GM21381 (cell line): ENCODE measurements at regions not wholly inside any gene's neighbourhood (a gene's known extent, or its start where the extent isn't known, plus 50 kb on each side); places are given as distances from the start of the nearest gene placed in this dataset.

ENCODE experiments used
- ATAC-seq: cut with Tn5 transposase; IDR thresholded peaks from one replicate; pipeline ENCODE4 v1.9.1; 2021; ENCODE audit warnings: mild to moderate bottlenecking, moderate library complexity; ENCODE audit not compliant: unreplicated experiment

DNA sequence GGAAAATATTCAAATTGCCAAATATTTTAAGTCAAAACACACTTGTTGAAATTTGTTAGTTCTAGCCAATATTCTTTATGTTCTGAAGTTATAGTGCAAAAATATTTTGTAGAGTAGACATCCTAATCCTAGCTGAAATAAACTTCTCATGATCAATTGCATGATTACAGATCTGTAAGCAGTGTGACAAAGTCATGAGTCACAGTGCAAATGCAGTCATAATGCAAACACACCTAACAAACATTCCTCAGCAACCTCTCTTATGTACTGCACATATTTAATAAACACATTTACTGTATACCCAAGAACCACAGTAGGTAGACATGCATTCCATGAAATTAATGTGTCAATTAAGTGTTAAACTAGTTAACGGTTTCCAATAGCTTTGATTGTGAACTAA is 1857.4 kb downstream of the NCAM2 start:
- ATAC-seq: no peak

DNA sequence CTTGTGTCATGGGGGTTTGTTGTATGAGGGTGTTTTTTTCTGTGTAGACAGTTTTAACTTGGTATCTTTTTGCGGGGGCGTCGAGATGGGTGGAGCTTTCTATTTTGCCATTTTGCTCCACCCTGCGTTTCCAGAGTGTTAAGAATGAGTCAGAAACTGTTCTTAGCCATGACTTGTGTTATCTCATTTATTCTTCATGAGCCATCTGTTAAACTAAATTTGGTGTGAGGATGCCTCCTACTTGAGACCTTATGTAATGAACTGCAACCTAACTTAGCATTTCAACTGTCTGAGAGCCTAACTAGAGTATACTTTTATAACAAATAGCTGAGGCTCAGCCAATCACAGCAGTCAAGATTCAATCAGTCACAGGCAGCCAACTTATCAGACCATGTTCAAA is 1873.5 kb downstream of the NCAM2 start:
- no peak for ATAC-seq

DNA sequence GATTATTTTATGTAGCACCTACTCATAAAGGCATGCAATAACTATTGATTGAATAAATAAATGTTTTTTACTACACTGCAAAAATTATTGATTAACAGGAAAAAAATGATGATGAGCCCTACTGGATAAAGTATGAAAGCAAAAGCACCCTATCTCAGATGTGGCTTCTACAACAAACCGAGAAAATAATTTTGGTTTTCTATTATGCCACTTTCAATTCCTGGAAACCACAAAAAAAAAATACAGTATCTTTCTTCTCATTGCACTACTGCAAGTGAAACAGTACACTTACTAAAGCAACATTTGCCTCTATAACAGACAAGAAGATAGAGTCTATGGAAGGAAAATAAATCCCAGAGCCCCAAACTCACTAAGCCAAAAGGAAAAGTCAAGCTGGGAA is 1882.4 kb downstream of the NCAM2 start:
- no peak for ATAC-seq

DNA sequence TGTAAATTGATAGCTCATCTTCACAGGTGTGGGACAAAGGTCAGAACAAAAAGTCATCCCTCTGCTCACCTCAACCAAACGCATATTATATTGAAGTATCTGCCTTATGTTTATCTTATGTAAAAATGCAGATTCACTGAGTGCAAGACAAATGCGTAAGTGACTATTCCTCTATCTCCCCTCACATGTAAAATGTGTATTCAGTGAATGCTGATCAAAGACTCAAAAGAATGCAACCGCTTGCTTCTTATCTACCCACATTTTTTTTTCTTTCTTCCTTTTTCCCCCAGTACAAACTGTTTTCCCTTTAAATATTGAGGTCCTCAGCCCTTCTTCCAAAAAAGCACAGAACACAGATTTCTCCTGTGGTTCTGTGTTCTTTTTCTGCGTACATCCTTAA is 1882.9 kb downstream of the NCAM2 start:
- no peak for ATAC-seq

DNA sequence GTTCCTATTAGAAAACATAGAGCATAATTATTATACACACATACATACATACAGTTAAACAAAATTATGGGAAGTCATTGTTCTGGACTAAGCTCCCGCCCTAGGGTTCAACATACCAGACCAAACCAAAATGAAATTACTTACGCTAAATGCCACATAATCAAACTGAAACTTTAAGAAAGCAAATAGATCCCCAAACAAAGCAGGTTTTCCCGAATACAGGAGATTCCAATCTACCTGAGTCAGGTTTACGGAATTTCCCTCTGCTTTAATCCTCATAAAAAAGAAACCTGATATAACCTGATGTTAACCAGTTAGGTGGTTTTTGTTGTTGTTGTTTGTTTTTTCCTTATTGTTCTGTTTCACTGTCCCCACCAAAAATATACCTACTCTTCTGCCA is 1886.9 kb downstream of the NCAM2 start:
- ATAC-seq: no peak

DNA sequence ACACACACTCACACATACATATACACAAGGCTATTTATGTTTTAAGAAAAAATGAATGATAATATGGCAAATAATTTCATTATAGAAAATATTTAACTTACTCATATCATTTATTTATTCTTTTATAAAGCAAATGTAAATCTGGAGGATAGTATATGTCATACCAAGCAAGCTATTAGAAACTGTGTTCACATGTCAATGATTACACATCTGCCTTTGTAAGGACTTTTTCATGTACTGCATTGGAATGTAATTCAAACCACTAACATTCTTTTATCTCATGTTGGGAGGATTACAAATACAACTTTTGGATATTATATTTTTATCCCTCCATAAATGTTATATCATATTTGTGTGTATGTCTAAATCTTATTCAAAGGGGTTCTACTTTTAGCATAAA is 1887.4 kb downstream of the NCAM2 start:
- no peak for ATAC-seq

DNA sequence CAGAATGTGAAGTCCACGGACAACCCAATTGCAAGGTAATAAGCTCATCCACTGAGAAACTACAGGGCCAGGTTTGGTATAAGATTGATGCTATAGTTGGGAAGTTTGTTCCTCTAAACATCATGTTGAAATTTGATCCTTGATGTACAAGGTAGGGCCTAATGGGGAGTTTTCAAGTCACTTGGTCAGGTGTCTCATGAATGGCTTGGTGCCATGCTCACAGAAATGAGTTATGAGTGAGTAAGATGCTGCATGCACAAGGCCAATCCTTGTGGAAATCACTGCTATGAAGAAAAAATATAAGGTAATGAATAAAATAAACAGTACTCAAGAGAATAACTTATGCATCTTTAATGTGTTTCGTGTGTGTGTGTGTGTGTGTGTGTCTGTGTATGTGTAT is 1891.2 kb downstream of the NCAM2 start:
- no peak for ATAC-seq

DNA sequence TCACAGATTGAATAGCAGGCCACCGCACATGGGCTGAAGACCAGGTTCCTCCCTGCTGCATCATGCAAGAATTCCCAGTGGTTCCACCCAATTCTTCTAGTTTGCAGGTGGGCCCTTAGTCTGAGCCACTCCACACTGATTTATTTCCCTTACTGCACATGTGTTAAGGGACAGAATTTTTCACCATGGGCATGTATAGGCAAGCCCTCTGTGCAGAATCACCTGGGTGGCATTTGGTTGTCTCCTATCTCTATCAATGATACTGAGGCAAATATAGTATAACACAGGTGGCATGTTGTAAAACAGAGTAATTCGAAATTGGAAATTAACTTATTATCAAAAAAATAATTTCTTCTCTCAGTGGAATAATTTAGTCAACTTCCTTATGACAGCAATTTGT is 1892.4 kb downstream of the NCAM2 start:
- no peak for ATAC-seq

DNA sequence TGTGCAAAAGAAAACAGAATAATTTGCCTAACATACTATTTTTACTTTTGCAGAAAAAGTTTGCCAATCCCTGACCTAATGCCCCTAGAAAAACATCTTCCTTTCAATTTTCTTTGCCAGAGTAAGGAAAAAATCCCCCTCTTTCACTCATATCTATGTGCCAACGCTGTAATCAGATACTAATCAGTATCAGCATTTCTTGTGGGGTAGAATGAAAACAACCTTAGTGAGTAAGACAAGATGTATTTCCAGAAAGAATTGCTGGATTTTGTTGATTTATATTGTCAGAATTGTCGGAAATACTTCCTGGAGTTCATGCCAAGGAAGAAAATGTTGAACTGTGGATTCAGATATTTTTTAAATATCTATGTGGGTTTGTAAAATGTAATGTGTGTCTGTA is 1893.8 kb downstream of the NCAM2 start:
- ATAC-seq: no peak

DNA sequence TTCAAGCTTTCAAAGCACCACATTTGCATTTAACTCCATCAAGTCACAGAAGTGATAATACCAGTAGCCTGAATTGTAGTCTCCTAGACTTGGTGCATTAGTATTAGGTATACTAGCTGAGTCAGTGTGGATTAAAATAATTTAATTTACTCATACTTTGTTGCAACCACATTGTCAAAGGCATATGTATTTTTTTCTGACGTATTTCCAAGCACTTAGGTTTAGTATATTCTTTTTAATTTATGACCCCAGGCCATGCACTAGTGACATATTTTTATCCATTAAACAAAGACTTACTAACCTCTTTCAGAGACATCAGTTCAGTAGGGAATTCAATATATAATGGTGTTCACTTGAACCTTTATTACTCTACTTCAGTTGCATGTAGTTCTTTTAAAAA is 1894.5 kb downstream of the NCAM2 start:
- no peak for ATAC-seq

DNA sequence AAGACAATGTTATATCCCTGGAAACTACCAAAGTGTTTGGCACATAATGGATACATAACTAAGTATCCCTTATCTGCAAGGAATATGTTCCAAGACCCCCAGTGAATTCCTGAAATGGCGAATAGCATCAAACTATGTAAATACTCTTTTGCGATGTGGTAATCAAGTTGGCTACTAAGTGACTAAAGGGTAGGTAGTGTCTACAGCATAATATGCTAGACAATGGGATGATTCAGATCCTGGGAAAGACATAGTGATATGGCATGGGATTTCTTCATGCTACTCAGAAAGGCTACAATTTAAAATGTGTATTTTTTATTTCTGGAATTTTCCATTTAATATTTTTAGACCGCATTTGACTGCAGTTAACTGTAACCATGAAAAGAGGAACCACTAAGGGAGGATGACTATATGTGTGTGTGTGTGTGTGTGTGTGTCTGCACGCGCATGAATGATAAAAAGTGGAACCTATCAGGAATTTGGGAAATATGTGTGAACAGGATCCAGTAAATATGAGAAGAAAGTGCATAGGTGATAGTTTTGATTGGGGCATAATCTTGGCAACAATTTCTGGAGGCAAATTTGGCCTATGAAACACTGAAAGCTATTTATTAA is 1899.9 kb downstream of the NCAM2 start:
- no peak for ATAC-seq

DNA sequence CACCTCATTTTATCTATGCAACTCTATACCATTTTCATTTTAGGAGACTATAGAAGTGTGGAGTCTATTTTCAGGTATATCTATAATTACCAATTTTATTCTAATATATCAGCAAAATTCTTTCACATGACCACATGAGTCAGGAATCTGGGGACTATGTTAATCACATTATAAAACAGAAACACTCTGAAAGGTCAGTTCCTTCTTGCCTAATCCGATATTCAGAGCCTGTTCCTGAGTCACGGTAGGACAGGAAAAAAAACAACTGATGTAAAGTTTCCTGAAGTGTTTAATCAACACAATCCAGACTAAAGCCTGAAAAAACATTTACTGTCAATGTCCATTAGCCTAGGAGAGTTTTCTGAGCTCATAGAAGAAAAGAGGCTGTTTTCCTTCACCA is 1902.3 kb downstream of the NCAM2 start:
- no peak for ATAC-seq

DNA sequence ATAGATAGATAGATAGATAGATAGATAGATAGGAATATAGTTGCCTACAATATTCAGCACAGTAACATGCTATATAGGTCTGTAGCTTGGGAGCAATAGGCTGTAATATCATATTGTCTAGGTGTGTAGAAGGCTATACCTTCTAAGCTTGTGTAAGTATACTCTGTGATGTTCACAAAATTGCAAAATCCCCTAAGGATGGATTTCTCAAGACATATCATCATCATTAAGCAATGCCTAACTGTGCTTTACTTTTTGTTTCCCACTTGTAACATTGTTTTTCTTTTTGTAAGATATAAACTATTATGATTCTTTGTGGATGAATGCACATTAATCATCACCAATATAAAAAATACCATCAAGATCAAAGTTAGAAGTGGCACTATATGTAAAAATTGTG is 1905.6 kb downstream of the NCAM2 start:
- ATAC-seq: no peak

DNA sequence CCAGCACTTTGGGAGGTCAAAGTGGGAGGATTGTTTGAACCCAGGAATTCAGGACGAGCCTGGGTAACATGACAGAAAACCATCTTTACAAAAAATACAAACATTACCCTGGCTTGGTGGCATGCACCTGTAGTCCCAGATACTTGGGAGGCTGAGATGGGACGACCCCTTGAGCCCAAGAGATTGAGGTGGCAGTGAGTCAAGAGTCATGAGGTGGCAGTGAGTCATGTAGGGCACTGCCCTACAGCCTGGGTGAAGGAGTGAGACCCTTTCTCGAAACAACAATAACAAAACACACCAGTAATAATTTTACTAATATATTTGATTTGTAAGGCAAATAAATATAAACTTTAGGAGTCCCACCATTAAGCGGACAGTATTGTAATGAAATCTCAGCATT is 1906.2 kb downstream of the NCAM2 start:
- no peak for ATAC-seq

DNA sequence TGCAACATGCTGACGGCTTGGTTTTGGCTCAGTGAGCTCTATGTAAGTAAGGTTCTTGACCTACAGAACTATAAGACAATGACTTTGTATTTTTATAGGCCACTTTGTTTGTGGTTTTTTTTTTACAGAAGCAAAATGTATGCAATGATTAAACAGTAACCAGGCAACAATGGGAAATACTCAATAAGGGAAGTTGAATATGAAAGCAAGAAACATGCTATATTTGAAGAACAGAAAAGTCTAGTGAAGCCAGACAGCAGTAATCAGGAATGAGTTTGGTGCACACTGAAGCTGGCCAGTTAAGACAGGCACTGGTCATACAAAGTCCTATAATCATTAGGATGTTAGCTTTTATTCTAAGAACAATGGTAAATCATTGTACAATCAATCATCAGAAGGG is 1926.8 kb downstream of the NCAM2 start:
- no peak for ATAC-seq

DNA sequence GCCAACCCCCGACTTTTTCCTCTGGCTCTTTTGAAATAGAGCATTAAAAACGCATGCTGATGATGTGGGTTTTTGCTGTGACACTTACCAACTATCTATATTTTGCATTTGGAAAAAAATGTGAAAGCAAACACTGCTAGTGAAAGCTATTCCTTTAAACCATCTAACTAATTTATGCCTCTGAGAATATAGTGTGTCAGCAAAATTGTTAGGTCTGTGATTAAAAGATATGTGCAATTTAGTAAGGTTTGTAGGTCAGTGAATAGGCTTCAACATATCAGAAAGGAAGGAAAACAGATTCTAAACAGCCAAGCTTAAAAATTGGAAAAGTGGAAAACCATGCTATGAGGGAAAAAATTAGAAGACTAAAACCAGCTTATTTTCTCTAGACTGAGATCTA is 1929.3 kb downstream of the NCAM2 start:
- no peak for ATAC-seq

DNA sequence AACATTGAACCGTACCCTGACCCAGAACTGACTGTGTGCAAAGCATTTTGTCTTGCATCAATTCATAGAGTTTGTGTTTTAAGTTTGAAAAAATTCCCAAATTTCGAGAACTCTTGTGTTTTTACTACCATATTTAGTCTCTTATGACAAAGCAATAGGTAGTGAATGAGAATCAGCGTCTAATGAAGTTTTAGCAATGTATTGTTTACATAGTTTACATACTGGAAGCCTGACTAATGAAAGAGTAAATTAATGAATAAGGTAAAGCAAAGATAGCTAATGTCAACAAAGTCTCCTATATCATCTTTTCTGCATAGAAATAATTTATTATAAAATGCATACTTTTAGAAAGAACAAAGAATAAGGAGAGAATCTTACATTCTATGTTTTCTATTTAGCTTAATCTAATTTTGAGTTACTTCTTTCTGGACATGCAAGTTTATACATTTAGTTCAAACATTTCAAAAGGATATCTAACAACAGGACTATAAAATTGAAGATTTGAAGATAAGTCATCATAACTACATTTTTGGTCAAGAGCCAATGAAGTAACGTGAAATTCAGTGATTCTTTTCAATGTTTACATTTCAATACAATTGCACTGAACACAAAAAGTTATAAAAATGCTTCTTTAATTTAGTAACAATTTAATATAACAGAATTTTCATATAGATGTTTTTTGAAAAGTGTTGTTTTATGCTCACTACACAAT is 1943.7 kb downstream of the NCAM2 start:
- no peak for ATAC-seq

DNA sequence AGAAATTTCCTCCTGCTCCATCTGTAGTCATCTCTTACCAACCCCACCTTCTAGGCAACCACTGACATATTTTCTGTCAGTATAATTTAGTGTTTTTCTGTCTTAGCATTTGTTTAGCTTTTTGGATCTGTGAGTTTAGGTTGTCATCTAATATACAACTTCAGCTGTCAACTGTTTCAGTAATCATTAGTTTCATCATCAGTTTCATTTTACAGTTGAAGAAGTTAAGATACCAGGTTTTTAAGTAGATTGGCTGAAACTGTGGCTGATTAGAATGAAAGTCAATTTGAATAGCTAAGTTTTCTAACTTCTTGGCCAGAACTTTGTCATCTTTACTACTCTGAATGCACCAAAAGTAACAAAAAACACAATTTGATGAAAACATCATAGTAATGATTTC is 1957.3 kb downstream of the NCAM2 start:
- ATAC-seq: no peak

DNA sequence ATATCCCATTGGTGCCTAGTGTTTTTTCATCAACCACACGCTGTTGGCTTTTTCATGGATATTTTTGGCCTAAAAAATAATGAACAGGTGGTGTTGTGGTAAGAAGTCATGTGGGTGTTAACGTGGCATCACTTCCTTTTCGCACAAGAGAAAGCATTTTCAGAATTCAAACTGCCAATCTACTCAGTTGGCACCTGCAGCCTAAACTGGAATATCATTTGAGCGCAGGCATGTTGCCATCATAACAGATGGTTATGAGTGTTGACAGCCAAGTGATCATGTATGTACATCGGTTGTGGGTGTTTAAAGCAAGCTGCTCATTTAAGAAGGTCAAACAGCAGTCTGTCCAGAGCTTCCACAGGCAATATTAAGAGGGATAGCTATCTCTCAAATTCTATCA is 1963.0 kb downstream of the NCAM2 start:
- ATAC-seq: no peak

DNA sequence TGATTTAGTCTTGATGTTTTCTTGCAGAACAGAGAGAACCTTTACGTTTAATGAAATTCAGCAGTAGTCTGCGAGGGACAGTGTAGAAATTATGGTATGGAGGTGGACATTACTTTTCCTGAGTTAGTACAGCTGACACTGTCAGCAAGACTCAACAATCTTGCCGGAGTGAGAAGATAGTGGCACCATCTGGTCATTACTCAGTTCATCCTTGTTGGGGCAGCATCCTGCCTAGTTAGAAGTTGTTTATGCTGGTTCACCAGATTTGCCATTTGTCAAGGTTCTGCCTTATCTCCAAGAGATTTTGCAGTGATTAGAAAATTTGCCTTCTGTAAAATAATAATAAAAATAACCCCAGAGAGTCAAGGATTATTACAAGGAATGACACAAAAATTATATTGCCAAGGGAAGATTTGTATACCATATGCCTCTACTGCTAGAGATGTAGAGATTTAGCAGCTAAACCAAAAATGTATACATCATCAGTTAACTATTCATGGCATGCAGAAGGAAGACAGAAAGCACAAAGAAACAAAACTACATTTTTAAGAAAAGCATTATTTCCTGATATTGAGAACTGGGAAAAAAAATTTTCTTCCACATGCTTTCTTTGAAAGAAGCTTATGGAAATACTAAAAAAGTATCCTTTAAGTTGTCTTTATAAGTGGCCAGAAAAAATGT is 1967.4 kb downstream of the NCAM2 start:
- ATAC-seq: no peak

DNA sequence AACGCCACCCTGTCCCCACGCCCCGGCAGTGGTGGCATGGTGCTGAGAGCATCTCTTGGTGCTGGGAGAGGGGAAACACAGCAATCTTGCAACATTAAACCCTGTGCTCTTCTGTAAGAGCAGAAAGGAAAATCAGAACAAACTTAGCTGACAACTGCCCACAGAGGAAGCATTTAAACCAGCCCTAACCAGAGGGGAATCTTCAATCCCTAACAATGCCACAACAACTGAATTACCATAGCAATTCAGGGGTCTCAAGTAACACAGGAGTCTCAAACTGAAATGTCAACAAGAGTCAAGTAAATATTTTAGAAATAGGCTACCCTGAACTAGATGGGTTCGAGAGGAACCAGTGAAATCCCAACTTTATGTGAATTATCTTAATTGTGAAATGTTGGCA is 1983.6 kb downstream of the NCAM2 start:
- no peak for ATAC-seq

DNA sequence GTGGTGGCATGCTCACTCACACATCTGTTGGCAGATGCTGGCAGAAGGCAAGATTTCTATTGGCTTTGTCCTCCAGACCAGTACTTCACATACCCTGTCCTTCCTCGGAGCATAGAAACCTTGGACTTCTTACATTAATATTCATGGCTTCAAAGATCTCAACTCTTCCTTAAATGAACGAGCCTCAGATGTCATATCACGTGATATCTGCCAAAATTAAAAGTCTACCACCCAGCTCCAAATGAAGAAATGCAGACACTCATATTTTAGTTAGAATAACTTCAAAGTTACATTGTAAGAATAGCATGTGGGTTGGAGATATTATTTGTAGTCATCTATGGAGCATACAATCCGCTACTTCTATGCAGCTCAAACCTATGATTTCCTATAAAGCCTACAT is 1994.9 kb downstream of the NCAM2 start:
- ATAC-seq: no peak
